NCI-H524 (cell line): ENCODE measurements at regions not wholly inside any gene's neighbourhood (a gene's known extent, or its start where the extent isn't known, plus 50 kb on each side); places are given as distances from the start of the nearest gene placed in this dataset.

Source experiments
- DNase-seq, 2 experiments: peaks; one replicate each; lab custom pipeline; 2025; lab: John Stamatoyannopoulos, UW

- DNase-seq, result no peak
These were observed 59.7 kb upstream of the LMO1 start for GRCh38 chr11:8323161-8323935.

GRCh38 chr11:8321876-8322275 is 58.2 kb upstream of the LMO1 start:
- no peak for DNase-seq

GRCh38 chr11:8320076-8320475 is 56.4 kb upstream of the LMO1 start:
- no peak for DNase-seq

GRCh38 chr11:8318536-8318935 is 54.9 kb upstream of the LMO1 start:
- peak; percentile 63 to 73 for DNase-seq

- DNase-seq, result peak; percentile 55 to 77
These were observed 53.5 kb upstream of the LMO1 start for GRCh38 chr11:8317159-8317558.

- DNase-seq, result no peak
These were observed 52.3 kb upstream of the LMO1 start for GRCh38 chr11:8315954-8316353.

GRCh38 chr11:8315463-8315862 is 51.8 kb upstream of the LMO1 start:
- DNase-seq, result peak; percentile 64 to 77

GRCh38 chr11:8314916-8315315 is 51.2 kb upstream of the LMO1 start:
- peak; percentile 58 to 66 for DNase-seq

- DNase-seq, result no peak
These were observed 49.9 kb upstream of the LMO1 start for GRCh38 chr11:8313504-8314090.
